ENCODE measurements at regions not wholly inside any gene's neighbourhood (a gene's known extent, or its start where the extent isn't known, plus 50 kb on each side); places are given as distances from the start of the nearest gene placed in this dataset.
A peak's percentile ranks its signal among the peaks of the same experiment; 100 is the strongest.

GRCh38 chr13:80012251-80012650 is 328.7 kb downstream of the SPRY2 start:
- no TSS peak for BruUV-seq (replicated peaks)
- 0% methylated on average over 1 of the region's 1 CpG for WGBS (ENCODE audit: insufficient coverage, insufficient replicate concordance, low lambda C conversion rate, missing lambda C conversion rate)
- POLR2A ChIA-PET, result no interaction called here
- H3K4me2 ChIP-seq (ENCODE audit: control insufficient read depth, insufficient read depth), result no peak overlapping the region
- DNase-seq (ENCODE audit: low read depth, low spot score) (no peak), FAIRE-seq (no peak), ATAC-seq (peak; percentile 90)
- H3K4me1 ChIP-seq (ENCODE audit: control insufficient read depth, insufficient read depth, low read length), result no peaks in the 10 kb centered on the region
- RAD21 ChIA-PET (ENCODE audit: unreplicated experiment), result interaction anchor here (0.7 kb wide), 1 partner anchor 329 kb away, joined by 3 read pairs; no protein-coding TSS in a partner anchor
- no peaks in the 10 kb centered on the region for H3K79me2 ChIP-seq (ENCODE audit: control insufficient read depth, insufficient read depth, low read length)
- no peaks in the 10 kb centered on the region for H3K9me3 ChIP-seq (replicated peaks; ENCODE audit: control insufficient read depth, insufficient read depth, low read length)
- H3K9ac ChIP-seq (ENCODE audit: control insufficient read depth, insufficient read depth, low read length), result no peak overlapping the region
- no peaks in the 10 kb centered on the region for H3K27me3 ChIP-seq (replicated peaks in 1 of 2; ENCODE audit: control insufficient read depth in 2 of 2, insufficient read depth in 2 of 2, low read length in 1 of 2)
- H3K4me3 ChIP-seq, result no peak overlapping the region
- no peak overlapping the region for H3K27ac ChIP-seq (ENCODE audit: control insufficient read depth, insufficient read depth)
- no peak for TF ChIP-seq IKZF2 (IDR thresholded peaks at IDR 0.05)
- peak; percentile 21 to 79; a peak in 2 of 4 replicates for TF ChIP-seq BHLHE40 (IDR thresholded peaks at IDR 0.05; ENCODE audit: borderline replicate concordance in 1 of 2, low read depth in 2 of 2, low read length in 1 of 2)
- SMC1A ChIA-PET (ENCODE audit: uncharacterized antibody, unreplicated experiment), result interaction anchor here (0.6 to 1.9 kb wide), 4 partner anchors 11 to 325 kb away, joined by 3 to 4 read pairs (median 3); no protein-coding TSS in a partner anchor
- no peak overlapping the region for H2AFZ ChIP-seq (ENCODE audit: control insufficient read depth, low read depth, low read length)
- H4K20me1 ChIP-seq (ENCODE audit: control insufficient read depth, insufficient read depth), result no peaks in the 10 kb centered on the region
- CTCF ChIA-PET, result interaction anchor here (0.6 to 2.0 kb wide), 3 partner anchors 10 to 324 kb away, joined by 3 to 4 read pairs (median 3); no protein-coding TSS in a partner anchor
- no peaks in the 10 kb centered on the region for H3K36me3 ChIP-seq (ENCODE audit: control insufficient read depth in 2 of 2, insufficient read depth in 2 of 2, low read length in 1 of 2)
- in situ Hi-C loops (cut with MboI) (no loop called here), intact Hi-C loops (cut with micrococcal nuclease; ENCODE audit: unreplicated experiment) (no loop called here)

- FAIRE-seq, result no peak
- ChIA-PET RAD21 (ENCODE audit: unreplicated experiment) (no interaction called here), CTCF (interaction anchor here (0.6 to 2.0 kb wide), 3 partner anchors 11 to 324 kb away, joined by 3 to 4 read pairs (median 3); no protein-coding TSS in a partner anchor), SMC1A (ENCODE audit: uncharacterized antibody, unreplicated experiment) (interaction anchor here (0.6 to 1.9 kb wide), 5 partner anchors 11 to 325 kb away, joined by 3 to 4 read pairs (median 3); no protein-coding TSS in a partner anchor), POLR2A (no interaction called here)
- Histone ChIP-seq H3K27me3 (replicated peaks in 1 of 2; ENCODE audit: control insufficient read depth in 2 of 2, insufficient read depth in 2 of 2, low read length in 1 of 2) (no peaks in the 10 kb centered on the region), H3K9me3 (replicated peaks; ENCODE audit: control insufficient read depth, insufficient read depth, low read length) (no peaks in the 10 kb centered on the region), H3K36me3 (ENCODE audit: control insufficient read depth in 2 of 2, insufficient read depth in 2 of 2, low read length in 1 of 2) (no peaks in the 10 kb centered on the region), H3K4me2 (ENCODE audit: control insufficient read depth, insufficient read depth) (no peak overlapping the region), H3K9ac (ENCODE audit: control insufficient read depth, insufficient read depth, low read length) (no peak overlapping the region), H3K79me2 (ENCODE audit: control insufficient read depth, insufficient read depth, low read length) (no peaks in the 10 kb centered on the region), H3K4me3 (no peak overlapping the region), H3K27ac (ENCODE audit: control insufficient read depth, insufficient read depth) (no peak overlapping the region), H2AFZ (ENCODE audit: control insufficient read depth, low read depth, low read length) (no peak overlapping the region), H4K20me1 (ENCODE audit: control insufficient read depth, insufficient read depth) (no peaks in the 10 kb centered on the region), H3K4me1 (ENCODE audit: control insufficient read depth, insufficient read depth, low read length) (no peaks in the 10 kb centered on the region)
- intact Hi-C loops (cut with micrococcal nuclease; ENCODE audit: unreplicated experiment), result no loop called here
- BruUV-seq (replicated peaks), result no TSS peak
- no peak for ATAC-seq
- 32% methylated on average over 5 of the region's 5 CpGs for WGBS (ENCODE audit: insufficient coverage, insufficient replicate concordance, low lambda C conversion rate, missing lambda C conversion rate)
- in situ Hi-C loops (cut with MboI), result no loop called here
- DNase-seq (ENCODE audit: low read depth, low spot score), result no peak
- TF ChIP-seq RELB (IDR thresholded peaks at IDR 0.05; ENCODE audit: low read depth) (no peak), MEF2A (IDR thresholded peaks at IDR 0.05; ENCODE audit: insufficient read depth, low read depth, low read length) (no peak), SP1 (IDR thresholded peaks at IDR 0.05; ENCODE audit: low read depth, low read length) (no peak), USF2 (IDR thresholded peaks at IDR 0.05; ENCODE audit: borderline replicate concordance, low read depth, low read length) (no peak), ZNF207 (IDR thresholded peaks at IDR 0.05; ENCODE audit: borderline replicate concordance) (no peak), SIN3A (IDR thresholded peaks at IDR 0.05; ENCODE audit: low read depth, low read length) (no peak), ZBTB33 (IDR thresholded peaks at IDR 0.05) (no peak), ZNF384 (IDR thresholded peaks at IDR 0.05; ENCODE audit: borderline replicate concordance, low read depth, low read length) (no peak), ESRRA (IDR thresholded peaks at IDR 0.05; ENCODE audit: low read length) (no peak)
Measured at GRCh38 chr13:80011448-80012212, 329.3 kb downstream of the SPRY2 start.

All from GM12878 (cell line).